AG04449 (cell line): ENCODE measurements at regions not wholly inside any gene's neighbourhood (a gene's known extent, or its start where the extent isn't known, plus 50 kb on each side); places are given as distances from the start of the nearest gene placed in this dataset.

Source experiments
- CTCF ChIA-PET: fragments of 350-600 bp; formaldehyde crosslinking; extraction: SDS; loops from one replicate; lab custom pipeline; 2021; ENCODE audit warnings: antibody characterized with exemption; lab: Yijun Ruan, JAX
- POLR2A ChIA-PET: fragments of 400-600, 350-600 bp; formaldehyde crosslinking; extraction: SDS; loops from one replicate; lab custom pipeline; 2020; ENCODE audit warnings: antibody characterized with exemption, inconsistent platforms; lab: Yijun Ruan, JAX
- DNase-seq: peaks from one replicate; pipeline ENCODE4 v3.0.0-alpha.2; 2010; ENCODE audit warnings: low read depth, low spot score
- H3K4me3 ChIP-seq: 2 replicates; pipeline ENCODE4 v1.5.1; 2011; ENCODE audit warnings: low read depth, mild to moderate bottlenecking, control low read depth, low read length
- TF ChIP-seq, protein P1 (sequence below): IDR thresholded peaks from one replicate; pipeline ENCODE4 v1.5.1; 2011; ENCODE audit warnings: mild to moderate bottlenecking, moderate library complexity, low read length, control low read depth, inconsistent platforms; ENCODE audit not compliant: insufficient read depth; ENCODE audit errors: missing control alignments

DNA sequence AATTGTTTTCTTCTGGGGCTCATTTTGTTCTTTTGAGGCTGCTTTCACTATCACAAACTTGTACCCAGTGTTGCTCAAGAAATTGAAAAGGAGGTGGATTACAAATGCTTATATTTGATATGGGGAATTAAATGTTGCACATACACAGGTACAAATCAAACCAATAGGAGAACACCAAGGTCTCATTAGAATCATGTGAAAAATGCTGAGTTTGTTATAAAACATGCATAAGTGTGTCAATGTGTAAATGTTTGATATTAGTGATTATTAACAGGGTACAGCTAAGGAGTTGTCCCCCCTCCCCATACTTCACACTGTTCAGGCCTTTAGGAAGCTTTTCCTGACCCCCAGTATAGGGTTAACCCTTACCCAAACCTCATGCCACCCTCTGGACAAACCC, 971.2 kb upstream of the SEL1L start:
- TF ChIP-seq, protein P1, sequence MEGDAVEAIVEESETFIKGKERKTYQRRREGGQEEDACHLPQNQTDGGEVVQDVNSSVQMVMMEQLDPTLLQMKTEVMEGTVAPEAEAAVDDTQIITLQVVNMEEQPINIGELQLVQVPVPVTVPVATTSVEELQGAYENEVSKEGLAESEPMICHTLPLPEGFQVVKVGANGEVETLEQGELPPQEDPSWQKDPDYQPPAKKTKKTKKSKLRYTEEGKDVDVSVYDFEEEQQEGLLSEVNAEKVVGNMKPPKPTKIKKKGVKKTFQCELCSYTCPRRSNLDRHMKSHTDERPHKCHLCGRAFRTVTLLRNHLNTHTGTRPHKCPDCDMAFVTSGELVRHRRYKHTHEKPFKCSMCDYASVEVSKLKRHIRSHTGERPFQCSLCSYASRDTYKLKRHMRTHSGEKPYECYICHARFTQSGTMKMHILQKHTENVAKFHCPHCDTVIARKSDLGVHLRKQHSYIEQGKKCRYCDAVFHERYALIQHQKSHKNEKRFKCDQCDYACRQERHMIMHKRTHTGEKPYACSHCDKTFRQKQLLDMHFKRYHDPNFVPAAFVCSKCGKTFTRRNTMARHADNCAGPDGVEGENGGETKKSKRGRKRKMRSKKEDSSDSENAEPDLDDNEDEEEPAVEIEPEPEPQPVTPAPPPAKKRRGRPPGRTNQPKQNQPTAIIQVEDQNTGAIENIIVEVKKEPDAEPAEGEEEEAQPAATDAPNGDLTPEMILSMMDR, result no peak
- ChIA-PET CTCF (no interaction called here), POLR2A (no interaction called here)
- no peak overlapping the region for H3K4me3 ChIP-seq
- DNase-seq, result no peak

DNA sequence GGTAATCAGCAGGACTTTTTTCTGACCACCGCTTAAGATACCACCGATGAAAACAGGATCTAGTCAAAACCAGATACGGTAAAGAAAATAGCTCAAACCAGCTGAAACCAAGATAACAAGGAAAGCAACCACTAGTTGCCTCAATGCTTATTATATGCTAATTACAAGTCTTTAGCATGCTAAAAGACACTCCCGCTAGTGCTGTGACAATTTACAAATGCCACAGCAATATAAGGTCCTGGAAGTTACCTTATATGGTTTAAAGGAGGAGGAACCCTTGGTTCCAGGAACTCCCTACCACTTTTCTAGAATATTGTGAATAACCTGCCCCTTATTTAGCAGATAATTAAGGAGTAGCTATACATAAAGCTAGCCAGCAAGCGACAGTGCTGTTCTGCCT, 976.4 kb upstream of the SEL1L start:
- DNase-seq, result no peak
- TF ChIP-seq, protein P1, result no peak
- no peak overlapping the region for H3K4me3 ChIP-seq
- POLR2A ChIA-PET, result no interaction called here
- CTCF ChIA-PET, result no interaction called here

DNA sequence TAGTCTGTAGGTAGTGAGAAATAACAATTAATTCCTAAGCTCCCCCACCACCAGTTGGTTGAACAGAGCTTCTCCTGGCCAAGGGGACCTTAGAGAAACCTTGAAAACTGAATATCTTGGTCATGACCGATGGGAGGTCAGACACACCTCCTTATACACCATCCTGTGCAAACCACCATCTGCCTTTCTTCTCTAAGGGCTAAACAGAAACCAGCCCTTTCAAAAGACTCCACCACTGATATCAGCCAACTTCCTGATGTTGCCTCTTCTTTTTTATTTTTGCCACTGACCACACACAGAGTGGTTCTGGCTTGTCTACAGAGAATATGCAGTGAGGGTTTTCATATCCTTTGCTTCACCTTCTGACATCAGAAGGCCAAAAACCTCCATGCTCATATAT, 977.7 kb upstream of the SEL1L start:
- no peak overlapping the region for H3K4me3 ChIP-seq
- TF ChIP-seq, protein P1, result no peak
- POLR2A ChIA-PET, result no interaction called here
- DNase-seq, result no peak
- CTCF ChIA-PET, result no interaction called here

DNA sequence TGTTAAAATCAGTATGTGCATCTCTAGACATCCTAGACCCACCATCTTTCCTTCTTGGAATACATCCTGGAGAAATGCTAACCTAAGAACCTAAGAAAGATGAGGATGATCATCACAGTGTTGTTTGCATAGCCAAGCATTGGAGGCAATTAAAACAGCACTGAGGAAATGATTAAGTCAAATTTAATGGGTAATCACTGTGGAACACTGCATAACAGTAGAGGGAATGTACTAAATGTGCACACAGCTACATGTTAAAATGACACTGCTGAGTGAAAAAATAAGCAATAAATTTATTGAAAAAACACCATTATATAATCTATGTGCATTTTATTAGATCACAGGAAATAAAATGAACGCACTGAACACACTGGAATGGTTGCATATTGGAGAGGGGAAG, 987.1 kb upstream of the SEL1L start:
- ChIA-PET CTCF (no interaction called here), POLR2A (no interaction called here)
- no peak overlapping the region for H3K4me3 ChIP-seq
- TF ChIP-seq, protein P1, result no peak
- DNase-seq, result no peak

DNA sequence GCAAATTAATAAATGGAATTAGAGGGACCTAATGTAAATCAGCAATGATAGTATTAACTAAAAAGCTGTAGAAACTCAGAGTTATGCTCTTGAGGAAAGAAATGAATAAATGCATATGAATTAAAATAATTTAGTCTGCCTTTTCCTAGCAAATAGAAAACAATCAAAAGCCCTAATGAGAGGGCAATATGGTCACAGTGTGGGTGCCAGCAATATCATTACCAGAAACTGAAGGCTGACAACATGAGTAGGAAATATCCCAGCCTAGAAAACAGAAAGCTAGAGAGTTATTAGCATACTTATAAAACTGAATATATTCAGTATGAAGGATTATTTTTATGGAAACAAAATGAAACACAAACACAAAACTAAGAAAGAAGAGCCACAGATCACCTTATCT, 987.5 kb upstream of the SEL1L start:
- DNase-seq, result no peak
- no peak overlapping the region for H3K4me3 ChIP-seq
- TF ChIP-seq, protein P1, result no peak
- POLR2A ChIA-PET, result no interaction called here
- CTCF ChIA-PET, result no interaction called here

DNA sequence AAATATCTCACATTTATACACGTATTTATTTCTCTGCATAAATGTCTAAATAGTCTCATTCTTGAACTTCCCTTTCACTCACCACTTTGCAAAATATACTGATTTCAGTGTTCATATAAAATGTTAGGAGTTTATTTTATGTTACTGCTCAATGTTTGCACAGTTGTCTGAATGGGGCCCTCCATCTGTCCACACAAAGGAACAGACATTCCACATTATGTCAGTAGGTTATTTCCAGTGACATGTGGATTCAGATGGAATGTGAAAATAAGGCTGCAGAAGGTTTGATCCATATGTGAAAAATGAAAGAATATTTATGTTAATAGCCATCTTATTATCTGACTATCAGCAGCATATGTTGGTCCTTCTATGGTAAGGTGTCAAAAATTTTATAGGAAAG, 994.4 kb upstream of the SEL1L start:
- no peak for DNase-seq
- no peak overlapping the region for H3K4me3 ChIP-seq
- ChIA-PET POLR2A (no interaction called here), CTCF (no interaction called here)
- TF ChIP-seq, protein P1, result no peak
